Tibial artery (tissue), 4 donors: ENCODE measurements at regions not wholly inside any gene's neighbourhood (a gene's known extent, or its start where the extent isn't known, plus 50 kb on each side); places are given as distances from the start of the nearest gene placed in this dataset.
A peak's percentile ranks its signal among the peaks of the same experiment; 100 is the strongest.
"Not testable (repeated sequence)": the region's sequence is repeated elsewhere in the genome, so short reads cannot be mapped to it uniquely, and the experiment has no call there.

Experiments used
- DNase-seq, 2 donors: peaks; one replicate each; pipeline ENCODE4 v3.0.0-alpha.2; 2019
- H3K27ac ChIP-seq, 2 donors: fragments of 200-600 bp; sonication (generic) in 1 of 2; 1 replicate in 1 of 2; 2 replicates in 1 of 2; pipeline ENCODE4 v1.5.1; 2018 to 2019; ENCODE audit warnings: mild to moderate bottlenecking in 1 of 2
- H3K27me3 ChIP-seq, 2 donors: fragments of 200-600 bp; sonication (generic) in 1 of 2; one replicate each; pipeline versions ENCODE4 v1.5.1 to v1.6.0; 2016 to 2019
- H3K36me3 ChIP-seq, 3 donors: fragments of 200-600 bp; sonication (generic) in 2 of 3; one replicate each; pipeline ENCODE4 v1.5.1; 2016 to 2019; ENCODE audit warnings: mild to moderate bottlenecking in 2 of 3
- H3K4me1 ChIP-seq, 4 donors: fragments of 200-600 bp; sonication (generic) in 2 of 4; 1 replicate in 3 of 4; 2 replicates in 1 of 4; pipeline ENCODE4 v1.5.1; 2016 to 2019
- H3K4me3 ChIP-seq, 2 donors: fragments of 200-600 bp; sonication (generic) in 1 of 2; 1 replicate in 1 of 2; 2 replicates in 1 of 2; pipeline ENCODE4 v1.5.1; 2018 to 2019; ENCODE audit warnings: mild to moderate bottlenecking in 2 of 2
- H3K9me3 ChIP-seq, 3 donors: fragments of 200-600 bp; sonication (generic) in 1 of 3; one replicate each; pipeline ENCODE4 v1.5.1; 2016 to 2019
- intact Hi-C: fragments of 100-400 bp; cut with DNase I; formaldehyde crosslinking; loops from one replicate; pipeline ENCODE4 v1.15.0; 2023; ENCODE audit warnings: low total_unique reads
- TF ChIP-seq, protein P1 (sequence below), 2 experiments: fragments of 200-600 bp in 1 of 2; fragments of 450-650 bp in 1 of 2; IDR thresholded peaks; one replicate each; pipeline ENCODE4 v1.5.1; 2017 to 2019; ENCODE audit warnings: antibody characterized with exemption in 2 of 2, mild to moderate bottlenecking in 1 of 2, moderate library complexity in 1 of 2

DNA sequence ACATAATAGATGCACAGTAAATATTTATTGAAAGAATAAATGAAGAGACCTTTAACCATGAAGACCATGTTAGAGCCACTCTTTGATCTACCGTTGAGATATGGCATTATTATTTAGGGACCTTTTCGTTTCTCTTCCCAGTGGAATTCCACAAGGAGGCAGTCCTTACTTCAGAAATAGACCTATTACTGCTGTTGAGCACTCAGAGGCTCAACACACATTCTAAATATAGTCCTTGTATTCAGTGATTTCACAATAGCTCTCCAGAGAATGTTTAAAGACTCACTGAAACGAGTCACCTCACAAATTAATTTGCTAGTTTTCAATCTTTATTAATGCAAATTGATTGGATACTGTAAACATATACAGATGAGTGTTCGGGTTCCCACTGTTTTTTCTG lies 603.8 kb downstream of the CDH8 start:
- Histone ChIP-seq H3K27ac (no peak overlapping the region), H3K36me3 (no peaks in the 10 kb centered on the region), H3K9me3 (no peaks in the 10 kb centered on the region), H3K4me1 (no peaks in the 10 kb centered on the region), H3K27me3 (no peaks in the 10 kb centered on the region), H3K4me3 (no peak overlapping the region)
- TF ChIP-seq, protein P1, sequence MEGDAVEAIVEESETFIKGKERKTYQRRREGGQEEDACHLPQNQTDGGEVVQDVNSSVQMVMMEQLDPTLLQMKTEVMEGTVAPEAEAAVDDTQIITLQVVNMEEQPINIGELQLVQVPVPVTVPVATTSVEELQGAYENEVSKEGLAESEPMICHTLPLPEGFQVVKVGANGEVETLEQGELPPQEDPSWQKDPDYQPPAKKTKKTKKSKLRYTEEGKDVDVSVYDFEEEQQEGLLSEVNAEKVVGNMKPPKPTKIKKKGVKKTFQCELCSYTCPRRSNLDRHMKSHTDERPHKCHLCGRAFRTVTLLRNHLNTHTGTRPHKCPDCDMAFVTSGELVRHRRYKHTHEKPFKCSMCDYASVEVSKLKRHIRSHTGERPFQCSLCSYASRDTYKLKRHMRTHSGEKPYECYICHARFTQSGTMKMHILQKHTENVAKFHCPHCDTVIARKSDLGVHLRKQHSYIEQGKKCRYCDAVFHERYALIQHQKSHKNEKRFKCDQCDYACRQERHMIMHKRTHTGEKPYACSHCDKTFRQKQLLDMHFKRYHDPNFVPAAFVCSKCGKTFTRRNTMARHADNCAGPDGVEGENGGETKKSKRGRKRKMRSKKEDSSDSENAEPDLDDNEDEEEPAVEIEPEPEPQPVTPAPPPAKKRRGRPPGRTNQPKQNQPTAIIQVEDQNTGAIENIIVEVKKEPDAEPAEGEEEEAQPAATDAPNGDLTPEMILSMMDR (IDR thresholded peaks at IDR 0.05) = peak; percentile 33 to 49
- intact Hi-C loops = no loop called here
- no peak for DNase-seq

GRCh38 chr16:61421111-61421510 lies 615.1 kb downstream of the CDH8 start:
- DNase-seq = no peak
- intact Hi-C loops = no loop called here
- TF ChIP-seq, protein P1 (IDR thresholded peaks at IDR 0.05) = no peak
- H3K9me3 ChIP-seq = no peaks in the 10 kb centered on the region
- no peak overlapping the region for H3K4me3 ChIP-seq
- H3K27ac ChIP-seq = no peak overlapping the region
- H3K27me3 ChIP-seq = no peaks in the 10 kb centered on the region
- no peaks in the 10 kb centered on the region for H3K36me3 ChIP-seq
- no peaks in the 10 kb centered on the region for H3K4me1 ChIP-seq

- Histone ChIP-seq H3K4me1 (no peaks in the 10 kb centered on the region), H3K27me3 (no peaks in the 10 kb centered on the region), H3K4me3 (no peak overlapping the region), H3K27ac (no peak overlapping the region), H3K36me3 (no peaks in the 10 kb centered on the region), H3K9me3 (no peaks in the 10 kb centered on the region)
- TF ChIP-seq, protein P1 (IDR thresholded peaks at IDR 0.05) = no peak
- no peak for DNase-seq
- intact Hi-C loops = no loop called here
Measured at GRCh38 chr16:61419791-61420190, 616.4 kb downstream of the CDH8 start.

DNA sequence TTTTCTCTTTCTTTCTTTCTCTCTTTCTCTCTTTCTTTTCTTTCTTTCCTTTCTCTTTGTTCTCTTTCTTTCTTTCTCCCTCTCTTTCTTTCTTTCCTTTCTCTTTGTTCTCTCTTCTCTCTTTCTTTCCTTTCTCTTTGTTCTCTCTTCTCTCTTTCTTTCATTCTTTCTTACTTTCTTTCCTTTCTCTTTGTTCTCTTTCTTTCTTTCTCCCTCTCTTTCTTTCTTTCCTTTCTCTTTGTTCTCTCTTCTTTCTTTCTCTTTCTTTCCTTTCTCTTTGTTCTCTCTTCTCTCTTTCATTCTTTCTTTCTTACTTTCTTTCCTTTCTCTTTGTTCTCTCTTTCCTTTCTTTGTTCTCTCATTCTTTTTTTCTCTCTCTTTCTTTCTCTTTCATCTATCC lies 617.4 kb downstream of the CDH8 start:
- H3K27me3 ChIP-seq, H3K36me3 ChIP-seq, H3K4me1 ChIP-seq, DNase-seq, H3K9me3 ChIP-seq, H3K4me3 ChIP-seq, H3K27ac ChIP-seq, intact Hi-C loops: not testable (repeated sequence)

DNA sequence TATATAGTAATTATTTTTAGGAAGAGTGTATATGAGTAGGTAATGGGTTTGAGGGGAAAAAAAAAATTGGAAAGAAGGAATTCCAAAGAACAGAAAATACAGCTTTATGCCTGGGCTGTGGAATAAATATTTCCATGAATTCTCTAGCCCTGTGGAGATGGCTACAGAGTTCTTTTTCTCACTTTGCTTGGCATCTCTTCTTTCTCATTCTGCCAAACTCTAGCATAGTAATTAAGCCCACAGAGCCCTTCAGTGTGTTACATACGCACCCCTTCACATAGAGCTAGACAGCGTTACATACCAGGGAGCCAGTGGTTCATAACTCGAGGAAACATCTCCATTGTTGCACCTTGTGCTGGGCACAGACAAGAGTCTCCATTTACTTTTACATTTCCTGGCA lies 621.1 kb downstream of the CDH8 start:
- Histone ChIP-seq H3K4me1 (no peaks in the 10 kb centered on the region), H3K4me3 (no peak overlapping the region), H3K27ac (no peak overlapping the region), H3K27me3 (no peaks in the 10 kb centered on the region), H3K9me3 (no peaks in the 10 kb centered on the region), H3K36me3 (no peaks in the 10 kb centered on the region)
- TF ChIP-seq, protein P1 (IDR thresholded peaks at IDR 0.05) = no peak
- intact Hi-C loops = no loop called here
- no peak for DNase-seq

GRCh38 chr16:61413021-61413420 lies 623.2 kb downstream of the CDH8 start:
- Histone ChIP-seq H3K27me3 (no peaks in the 10 kb centered on the region), H3K9me3 (no peaks in the 10 kb centered on the region), H3K4me3 (no peak overlapping the region), H3K4me1 (no peaks in the 10 kb centered on the region), H3K27ac (no peak overlapping the region), H3K36me3 (no peaks in the 10 kb centered on the region)
- peak in 1 of 2 donors; percentile 42 for DNase-seq
- TF ChIP-seq, protein P1 (IDR thresholded peaks at IDR 0.05) = no peak
- intact Hi-C loops = no loop called here
